Natural killer cell (primary cell): ENCODE measurements at regions not wholly inside any gene's neighbourhood (a gene's known extent, or its start where the extent isn't known, plus 50 kb on each side); places are given as distances from the start of the nearest gene placed in this dataset.
"Not testable (repeated sequence)": the region's sequence is repeated elsewhere in the genome, so short reads cannot be mapped to it uniquely, and the experiment has no call there.

Experiments
- ATAC-seq, 3 donors: fragments of 150-1000 bp in 2 of 3; fragments of 200-7000 bp in 1 of 3; cut with Tn5 transposase; 1 replicate in 1 of 3; 2 replicates in 2 of 3; pipeline ENCODE4 v1.10.0; 2021; ENCODE audit warnings: mild to moderate bottlenecking in 2 of 3, moderate library complexity in 2 of 3
- DNase-seq, 2 donors: peaks; one replicate each; pipeline versions ENCODE4 v3.0.0 to v3.0.0-alpha.2; 2013 to 2021; ENCODE audit warnings: mixed read lengths in 1 of 2
- H3K27ac ChIP-seq: one replicate; pipeline ENCODE4 v1.5.1; 2013; ENCODE audit warnings: mild to moderate bottlenecking, low read length
- H3K27me3 ChIP-seq: one replicate; pipeline ENCODE4 v1.6.1; 2013; ENCODE audit warnings: low read length; ENCODE audit not compliant: control insufficient read depth, insufficient read depth
- H3K36me3 ChIP-seq: one replicate; pipeline ENCODE4 v1.6.1; 2013; ENCODE audit warnings: low read length; ENCODE audit not compliant: control insufficient read depth, insufficient read depth
- H3K4me1 ChIP-seq: one replicate; pipeline ENCODE4 v1.6.1; 2013; ENCODE audit warnings: low read length; ENCODE audit not compliant: control insufficient read depth, insufficient read depth
- H3K4me3 ChIP-seq: one replicate; pipeline ENCODE4 v1.5.1; 2013; ENCODE audit warnings: low read length
- H3K9me3 ChIP-seq: one replicate; pipeline ENCODE4 v1.6.1; 2013; ENCODE audit warnings: low read length; ENCODE audit not compliant: control insufficient read depth, insufficient read depth
- H3K27ac Mint-ChIP-seq, 2 donors: one replicate each; pipeline ENCODE4 v1.8.0; 2022; ENCODE audit warnings: mild to moderate bottlenecking in 2 of 2, mixed read lengths in 2 of 2, moderate library complexity in 1 of 2
- H3K27me3 Mint-ChIP-seq, 2 donors: one replicate each; pipeline ENCODE4 v1.8.0; 2022; ENCODE audit warnings: low read depth in 2 of 2, mixed read lengths in 2 of 2
- H3K36me3 Mint-ChIP-seq: one replicate; pipeline ENCODE4 v1.8.0; 2022; ENCODE audit warnings: mixed read lengths
- H3K4me1 Mint-ChIP-seq, 2 donors: one replicate each; pipeline ENCODE4 v1.8.0; 2022; ENCODE audit warnings: mixed read lengths in 2 of 2
- H3K4me3 Mint-ChIP-seq: one replicate; pipeline ENCODE4 v1.8.0; 2022; ENCODE audit warnings: mild to moderate bottlenecking, moderate library complexity, mixed read lengths
- H3K9me3 Mint-ChIP-seq, 2 donors: one replicate each; pipeline ENCODE4 v1.8.0; 2022; ENCODE audit warnings: mixed read lengths in 2 of 2
- WGBS: methylation state at CpG from one replicate; pipeline ENCODE4 v1.1.7; 2013; ENCODE audit warnings: missing lambda C conversion rate; ENCODE audit not compliant: insufficient coverage; 5-methylcytosine and 5-hydroxymethylcytosine counted together
- intact Hi-C: fragments of 100-400 bp; cut with micrococcal nuclease; formaldehyde crosslinking; loops from one replicate; pipeline ENCODE4 v1.14.2; 2022

DNA sequence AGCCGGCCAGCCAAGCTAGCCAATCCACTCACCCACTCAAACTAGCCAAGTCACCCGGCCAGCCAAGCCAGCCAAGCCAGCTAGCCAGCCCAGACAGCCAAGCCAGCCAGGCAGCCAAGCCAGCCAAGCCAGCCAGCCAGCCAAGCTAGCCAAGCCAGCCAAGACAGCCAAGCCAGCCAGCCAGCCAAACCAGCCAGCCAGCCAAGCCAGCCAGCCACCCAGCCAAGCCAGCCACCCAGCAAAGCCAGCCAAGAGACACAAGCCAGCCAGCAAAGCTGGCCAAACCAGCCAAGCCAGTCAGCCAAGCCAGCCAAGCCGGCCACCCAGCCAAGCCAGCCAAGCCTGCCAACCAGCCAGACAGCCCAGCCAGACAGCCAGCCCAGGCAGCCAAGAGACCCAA lies 322.2 kb upstream of the PLGLB2 start:
- H3K27ac ChIP-seq, H3K9me3 ChIP-seq, H3K4me1 ChIP-seq, H3K27me3 ChIP-seq, H3K36me3 ChIP-seq, DNase-seq, H3K27me3 Mint-ChIP-seq, H3K4me3 Mint-ChIP-seq, H3K27ac Mint-ChIP-seq, H3K4me1 Mint-ChIP-seq, H3K36me3 Mint-ChIP-seq, H3K9me3 Mint-ChIP-seq, ATAC-seq, intact Hi-C loops, H3K4me3 ChIP-seq: not testable (repeated sequence)
- 95% methylated on average over 3 of the region's 3 CpGs for WGBS

DNA sequence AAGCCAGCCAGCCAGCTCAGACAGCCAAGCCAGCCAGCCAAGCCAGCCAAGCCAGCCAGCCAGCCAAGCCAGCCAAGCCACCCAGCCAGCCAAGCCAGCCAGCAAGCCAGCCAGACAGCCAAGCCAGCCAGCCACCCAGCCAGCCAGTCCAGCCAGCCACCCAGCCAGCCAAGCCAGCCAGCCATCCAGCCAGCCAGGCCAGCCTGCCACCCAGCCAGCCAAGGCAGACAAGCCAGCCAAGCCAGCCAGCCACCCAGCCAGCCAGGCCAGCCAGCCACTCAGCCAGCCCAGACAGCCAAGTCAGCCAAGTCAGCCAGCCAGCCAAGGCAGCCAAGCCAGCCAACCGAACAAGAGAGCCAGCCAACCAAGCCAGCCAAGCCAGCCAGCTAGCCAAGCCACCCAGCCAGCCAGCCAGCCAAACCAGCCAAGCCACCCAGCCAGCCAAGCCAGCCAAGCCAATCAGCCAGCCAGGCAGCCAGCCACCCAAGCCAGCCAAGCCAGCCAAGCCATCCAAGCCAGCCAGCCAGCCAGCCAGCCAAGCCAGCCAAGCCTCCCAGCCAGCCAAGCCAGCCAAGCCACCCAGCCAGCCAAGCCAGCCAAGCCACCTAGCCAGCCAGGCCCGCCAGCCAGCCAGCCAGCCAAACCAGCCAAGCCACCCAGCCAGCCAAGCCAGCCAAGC lies 319.3 kb upstream of the PLGLB2 start:
- H3K4me1 Mint-ChIP-seq, H3K4me3 Mint-ChIP-seq, DNase-seq, H3K36me3 Mint-ChIP-seq, H3K27ac ChIP-seq, H3K27me3 Mint-ChIP-seq, H3K36me3 ChIP-seq, H3K9me3 ChIP-seq, ATAC-seq, H3K27me3 ChIP-seq, H3K4me3 ChIP-seq, H3K27ac Mint-ChIP-seq, H3K4me1 ChIP-seq, intact Hi-C loops, H3K9me3 Mint-ChIP-seq: not testable (repeated sequence)
- 83% methylated on average over 1 of the region's 2 CpGs for WGBS

DNA sequence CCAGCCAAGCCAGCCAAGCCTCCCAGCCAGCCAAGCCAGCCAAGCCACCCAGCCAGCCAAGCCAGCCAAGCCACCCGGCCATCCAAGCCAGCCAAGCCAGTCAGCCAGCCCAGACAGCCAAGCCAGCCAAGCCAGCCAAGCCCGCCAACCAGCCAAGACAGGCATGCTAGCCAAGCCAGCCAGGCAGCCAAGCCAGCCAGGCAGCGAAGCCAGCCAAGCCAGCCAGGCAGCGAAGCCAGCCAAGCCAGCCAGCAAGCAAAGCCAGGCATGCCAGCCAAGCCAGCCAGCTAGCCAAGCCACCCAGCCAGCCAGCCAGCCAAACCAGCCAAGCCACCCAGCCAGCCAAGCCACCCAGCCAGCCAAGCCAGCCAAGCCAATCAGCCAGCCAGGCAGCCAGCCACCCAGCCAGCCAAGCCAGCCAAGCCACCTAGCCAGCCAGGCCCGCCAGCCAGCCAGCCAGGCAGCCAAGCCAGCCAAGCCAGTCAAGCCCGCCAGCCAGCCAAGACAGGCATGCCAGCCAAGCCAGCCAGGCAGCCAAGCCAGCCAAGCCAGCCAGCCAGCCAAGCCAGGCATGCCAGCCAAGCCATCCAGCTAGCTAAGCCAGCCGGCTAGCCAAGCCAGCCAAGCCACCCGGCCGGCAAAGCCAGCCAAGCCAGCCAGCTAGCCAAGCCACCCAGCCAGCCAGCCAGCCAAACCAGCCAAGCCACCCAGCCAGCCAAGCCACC lies 318.5 kb upstream of the PLGLB2 start:
- H3K9me3 Mint-ChIP-seq, H3K4me3 ChIP-seq, H3K4me1 Mint-ChIP-seq, H3K36me3 ChIP-seq, H3K4me3 Mint-ChIP-seq, DNase-seq, H3K27ac Mint-ChIP-seq, H3K9me3 ChIP-seq, ATAC-seq, H3K27ac ChIP-seq, H3K36me3 Mint-ChIP-seq, H3K4me1 ChIP-seq, intact Hi-C loops, H3K27me3 ChIP-seq, H3K27me3 Mint-ChIP-seq: not testable (repeated sequence)
- WGBS = 93% methylated on average over 7 of the region's 9 CpGs

- DNase-seq, H3K4me1 ChIP-seq, H3K4me3 Mint-ChIP-seq, H3K9me3 Mint-ChIP-seq, intact Hi-C loops, H3K36me3 ChIP-seq, H3K27me3 ChIP-seq, ATAC-seq, H3K27ac Mint-ChIP-seq, H3K4me1 Mint-ChIP-seq, H3K27ac ChIP-seq, H3K9me3 ChIP-seq, H3K4me3 ChIP-seq, H3K36me3 Mint-ChIP-seq, H3K27me3 Mint-ChIP-seq: not testable (repeated sequence)
- 100% methylated on average over 1 of the region's 4 CpGs for WGBS
Measured at GRCh38 chr2:87429931-87430275, 318.0 kb upstream of the PLGLB2 start.

DNA sequence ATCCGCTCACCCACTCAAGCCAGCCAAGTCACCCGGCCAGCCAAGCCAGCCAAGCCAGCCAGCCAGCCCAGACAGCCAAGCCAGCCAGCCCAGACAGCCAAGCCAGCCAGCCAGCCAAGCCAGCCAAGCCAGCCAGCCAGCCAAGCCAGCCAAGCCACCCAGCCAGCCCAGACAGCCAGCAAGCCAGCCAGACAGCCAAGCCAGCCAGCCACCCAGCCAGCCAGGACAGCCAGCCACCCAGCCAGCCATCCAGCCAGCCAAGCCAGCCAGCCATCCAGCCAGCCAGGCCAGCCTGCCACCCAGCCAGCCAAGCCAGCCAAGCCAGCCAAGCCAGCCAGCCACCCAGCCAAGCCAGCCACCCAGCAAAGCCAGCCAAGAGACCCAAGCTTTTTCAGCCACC lies 316.8 kb upstream of the PLGLB2 start:
- H3K36me3 ChIP-seq, H3K27me3 Mint-ChIP-seq, H3K36me3 Mint-ChIP-seq, H3K9me3 ChIP-seq, ATAC-seq, H3K4me3 ChIP-seq, H3K27me3 ChIP-seq, H3K4me3 Mint-ChIP-seq, intact Hi-C loops, DNase-seq, H3K9me3 Mint-ChIP-seq, H3K27ac Mint-ChIP-seq, H3K4me1 ChIP-seq, H3K27ac ChIP-seq, H3K4me1 Mint-ChIP-seq: not testable (repeated sequence)
- WGBS = no CpG with 5 or more reads among the region's 2 CpGs

GRCh38 chr2:87432711-87433453 lies 315.0 kb upstream of the PLGLB2 start:
- H3K36me3 ChIP-seq, H3K4me3 Mint-ChIP-seq, H3K4me3 ChIP-seq, H3K27ac Mint-ChIP-seq, H3K27me3 Mint-ChIP-seq, H3K27ac ChIP-seq, H3K4me1 ChIP-seq, ATAC-seq, H3K36me3 Mint-ChIP-seq, intact Hi-C loops, DNase-seq, H3K9me3 Mint-ChIP-seq, H3K27me3 ChIP-seq, H3K4me1 Mint-ChIP-seq, H3K9me3 ChIP-seq: not testable (repeated sequence)
- no CpG with 5 or more reads among the region's 2 CpGs for whole genome bisulfite sequencing

GRCh38 chr2:87436007-87436406 lies 311.9 kb upstream of the PLGLB2 start:
- H3K27ac ChIP-seq, H3K9me3 ChIP-seq, H3K4me1 ChIP-seq, H3K27me3 Mint-ChIP-seq, H3K4me3 Mint-ChIP-seq, ATAC-seq, H3K36me3 ChIP-seq, H3K36me3 Mint-ChIP-seq, DNase-seq, H3K4me1 Mint-ChIP-seq, intact Hi-C loops, H3K9me3 Mint-ChIP-seq, H3K4me3 ChIP-seq, H3K27ac Mint-ChIP-seq, H3K27me3 ChIP-seq: not testable (repeated sequence)
- no CpG with 5 or more reads among the region's 4 CpGs for WGBS
